Stomach (tissue), 4 donors: ENCODE measurements at regions not wholly inside any gene's neighbourhood (a gene's known extent, or its start where the extent isn't known, plus 50 kb on each side); places are given as distances from the start of the nearest gene placed in this dataset.

Experiments used
- CTCF ChIP-seq, 7 experiments: fragments of 450-650 bp in 4 of 7; fragments of 200-600 bp in 3 of 7; sonication (generic) in 3 of 7; IDR thresholded peaks; one replicate each; pipeline ENCODE4 v1.5.1; 2016 to 2019; ENCODE audit warnings: antibody characterized with exemption in 7 of 7, control low read depth in 2 of 7, mild to moderate bottlenecking in 1 of 7
- POLR2A ChIP-seq, 4 donors: fragments of 450-650 bp; IDR thresholded peaks; one replicate each; pipeline ENCODE4 v1.6.1; 2016; ENCODE audit warnings: antibody characterized with exemption in 4 of 4, control low read depth in 2 of 4, mild to moderate bottlenecking in 1 of 4, moderate library complexity in 1 of 4

- TF ChIP-seq CTCF (IDR thresholded peaks at IDR 0.05) (no peak), POLR2A (IDR thresholded peaks at IDR 0.05) (no peak)
Observed at GRCh38 chr5:124998520-124998919, 252.1 kb upstream of the ZNF608 start.
